ENCODE measurements at regions not wholly inside any gene's neighbourhood (a gene's known extent, or its start where the extent isn't known, plus 50 kb on each side); places are given as distances from the start of the nearest gene placed in this dataset.

DNA sequence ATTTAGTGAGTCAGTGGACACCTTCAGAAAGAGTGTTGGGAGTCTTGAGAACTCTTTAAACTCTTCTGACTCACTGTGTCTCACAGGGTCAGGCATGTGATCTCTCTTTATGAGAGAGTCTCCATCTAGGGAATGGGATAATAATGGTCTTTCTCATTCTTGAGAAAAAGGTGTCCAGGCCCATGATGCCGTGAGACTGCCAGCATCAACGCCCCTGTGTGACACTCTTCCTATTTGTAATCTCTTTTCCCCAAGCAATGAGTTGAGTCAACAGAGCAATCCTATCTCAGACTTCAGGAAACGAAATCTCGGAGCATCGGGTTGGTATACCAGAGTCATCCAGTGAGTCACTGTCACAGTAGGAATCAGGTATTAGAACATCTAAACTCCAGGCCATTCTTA is 82.3 kb upstream of the BMP2 start (continued):
- no peak for TF ChIP-seq E2F4 (CRISPR knock-in tag; IDR thresholded peaks at IDR 0.05; ENCODE audit: borderline replicate concordance, low read depth)
- TF ChIP-seq ZNF317 (CRISPR knock-in tag; IDR thresholded peaks at IDR 0.05; ENCODE audit: borderline replicate concordance, low read depth): no peak
- TF ChIP-seq ZNF671 (CRISPR knock-in tag; IDR thresholded peaks at IDR 0.05): no peak
- TF ChIP-seq ATF6 (CRISPR knock-in tag; IDR thresholded peaks at IDR 0.05): no peak
- TF ChIP-seq, protein P1, sequence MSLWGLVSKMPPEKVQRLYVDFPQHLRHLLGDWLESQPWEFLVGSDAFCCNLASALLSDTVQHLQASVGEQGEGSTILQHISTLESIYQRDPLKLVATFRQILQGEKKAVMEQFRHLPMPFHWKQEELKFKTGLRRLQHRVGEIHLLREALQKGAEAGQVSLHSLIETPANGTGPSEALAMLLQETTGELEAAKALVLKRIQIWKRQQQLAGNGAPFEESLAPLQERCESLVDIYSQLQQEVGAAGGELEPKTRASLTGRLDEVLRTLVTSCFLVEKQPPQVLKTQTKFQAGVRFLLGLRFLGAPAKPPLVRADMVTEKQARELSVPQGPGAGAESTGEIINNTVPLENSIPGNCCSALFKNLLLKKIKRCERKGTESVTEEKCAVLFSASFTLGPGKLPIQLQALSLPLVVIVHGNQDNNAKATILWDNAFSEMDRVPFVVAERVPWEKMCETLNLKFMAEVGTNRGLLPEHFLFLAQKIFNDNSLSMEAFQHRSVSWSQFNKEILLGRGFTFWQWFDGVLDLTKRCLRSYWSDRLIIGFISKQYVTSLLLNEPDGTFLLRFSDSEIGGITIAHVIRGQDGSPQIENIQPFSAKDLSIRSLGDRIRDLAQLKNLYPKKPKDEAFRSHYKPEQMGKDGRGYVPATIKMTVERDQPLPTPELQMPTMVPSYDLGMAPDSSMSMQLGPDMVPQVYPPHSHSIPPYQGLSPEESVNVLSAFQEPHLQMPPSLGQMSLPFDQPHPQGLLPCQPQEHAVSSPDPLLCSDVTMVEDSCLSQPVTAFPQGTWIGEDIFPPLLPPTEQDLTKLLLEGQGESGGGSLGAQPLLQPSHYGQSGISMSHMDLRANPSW (CRISPR knock-in tag; conservative IDR thresholded peaks at IDR 0.05; ENCODE audit: low read depth): no peak
- TF ChIP-seq E2F5 (CRISPR knock-in tag; IDR thresholded peaks at IDR 0.05): no peak

DNA sequence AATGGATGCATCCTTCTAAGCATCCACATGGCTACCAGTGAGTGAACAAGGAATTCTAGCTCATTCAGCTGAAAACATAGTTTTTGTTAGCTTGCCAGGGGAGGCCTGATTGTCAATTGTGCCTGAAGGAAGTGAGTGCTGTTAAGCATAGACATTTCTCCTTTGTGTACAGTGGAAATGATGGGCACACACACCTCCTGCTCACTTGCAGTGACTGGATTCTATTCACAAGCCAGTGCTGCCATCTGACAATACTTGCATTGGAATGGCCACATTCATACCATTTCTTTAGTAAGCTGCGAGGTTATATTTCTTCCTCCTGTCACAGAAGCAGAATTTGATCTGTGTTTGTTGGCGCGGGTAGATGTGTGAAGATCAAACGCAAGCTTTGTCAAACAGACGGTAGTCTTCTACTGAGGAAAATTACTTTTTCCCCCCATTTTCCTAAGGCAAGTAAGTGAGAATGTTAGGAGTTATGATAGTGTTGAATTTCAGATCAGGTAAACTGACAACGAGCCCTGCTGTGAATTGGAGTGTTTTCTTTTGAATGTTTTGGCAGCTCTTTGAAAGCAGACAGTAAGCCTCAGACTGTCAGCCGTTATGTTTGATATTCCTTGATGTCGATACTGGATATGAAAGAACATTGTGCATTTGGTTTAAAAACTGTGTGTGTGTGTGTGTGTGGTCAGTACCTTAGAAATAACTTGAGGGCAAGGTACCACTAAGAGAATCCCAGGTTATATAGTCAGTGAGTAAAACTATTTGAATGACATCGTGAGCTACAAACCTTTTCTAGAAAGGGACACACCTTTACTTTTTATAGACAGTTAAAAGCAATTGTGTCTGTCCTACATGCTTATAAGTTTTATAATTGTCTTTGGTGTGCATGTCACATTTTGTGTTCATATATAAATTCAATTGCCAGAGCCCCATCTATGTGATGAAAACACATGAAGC is 84.2 kb upstream of the BMP2 start:
- CTCF ChIA-PET: no interaction called here
- no peak for ATAC-seq

GRCh38 chr20:6680854-6681253 is 86.6 kb upstream of the BMP2 start:
- Mint-ChIP-seq H3K27me3 (ENCODE audit: low read depth) (no peaks in the 10 kb centered on the region), H3K9me3 (no peaks in the 10 kb centered on the region), H3K4me1 (no peaks in the 10 kb centered on the region), H3K36me3 (no peaks in the 10 kb centered on the region), H3K27ac (no peak overlapping the region), H3K4me3 (no peak overlapping the region)
- DNase-seq (ENCODE audit: low spot score) (no peak), ATAC-seq (no peak)
- CTCF ChIA-PET: no interaction called here
- POLR2A ChIA-PET: no interaction called here
- TF ChIP-seq MXD4 (CRISPR knock-in tag; IDR thresholded peaks at IDR 0.05; ENCODE audit: borderline replicate concordance) (no peak), RORB (CRISPR knock-in tag; IDR thresholded peaks at IDR 0.05) (no peak), ERG (CRISPR knock-in tag; IDR thresholded peaks at IDR 0.05) (no peak), ZNF121 (CRISPR knock-in tag; IDR thresholded peaks at IDR 0.05) (no peak)
- TF ChIP-seq, protein P2, sequence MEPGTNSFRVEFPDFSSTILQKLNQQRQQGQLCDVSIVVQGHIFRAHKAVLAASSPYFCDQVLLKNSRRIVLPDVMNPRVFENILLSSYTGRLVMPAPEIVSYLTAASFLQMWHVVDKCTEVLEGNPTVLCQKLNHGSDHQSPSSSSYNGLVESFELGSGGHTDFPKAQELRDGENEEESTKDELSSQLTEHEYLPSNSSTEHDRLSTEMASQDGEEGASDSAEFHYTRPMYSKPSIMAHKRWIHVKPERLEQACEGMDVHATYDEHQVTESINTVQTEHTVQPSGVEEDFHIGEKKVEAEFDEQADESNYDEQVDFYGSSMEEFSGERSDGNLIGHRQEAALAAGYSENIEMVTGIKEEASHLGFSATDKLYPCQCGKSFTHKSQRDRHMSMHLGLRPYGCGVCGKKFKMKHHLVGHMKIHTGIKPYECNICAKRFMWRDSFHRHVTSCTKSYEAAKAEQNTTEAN (CRISPR knock-in tag; IDR thresholded peaks at IDR 0.05): no peak
- TF ChIP-seq, protein P3, sequence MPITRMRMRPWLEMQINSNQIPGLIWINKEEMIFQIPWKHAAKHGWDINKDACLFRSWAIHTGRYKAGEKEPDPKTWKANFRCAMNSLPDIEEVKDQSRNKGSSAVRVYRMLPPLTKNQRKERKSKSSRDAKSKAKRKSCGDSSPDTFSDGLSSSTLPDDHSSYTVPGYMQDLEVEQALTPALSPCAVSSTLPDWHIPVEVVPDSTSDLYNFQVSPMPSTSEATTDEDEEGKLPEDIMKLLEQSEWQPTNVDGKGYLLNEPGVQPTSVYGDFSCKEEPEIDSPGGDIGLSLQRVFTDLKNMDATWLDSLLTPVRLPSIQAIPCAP (CRISPR knock-in tag; IDR thresholded peaks at IDR 0.05): no peak
- TF ChIP-seq, protein P4, sequence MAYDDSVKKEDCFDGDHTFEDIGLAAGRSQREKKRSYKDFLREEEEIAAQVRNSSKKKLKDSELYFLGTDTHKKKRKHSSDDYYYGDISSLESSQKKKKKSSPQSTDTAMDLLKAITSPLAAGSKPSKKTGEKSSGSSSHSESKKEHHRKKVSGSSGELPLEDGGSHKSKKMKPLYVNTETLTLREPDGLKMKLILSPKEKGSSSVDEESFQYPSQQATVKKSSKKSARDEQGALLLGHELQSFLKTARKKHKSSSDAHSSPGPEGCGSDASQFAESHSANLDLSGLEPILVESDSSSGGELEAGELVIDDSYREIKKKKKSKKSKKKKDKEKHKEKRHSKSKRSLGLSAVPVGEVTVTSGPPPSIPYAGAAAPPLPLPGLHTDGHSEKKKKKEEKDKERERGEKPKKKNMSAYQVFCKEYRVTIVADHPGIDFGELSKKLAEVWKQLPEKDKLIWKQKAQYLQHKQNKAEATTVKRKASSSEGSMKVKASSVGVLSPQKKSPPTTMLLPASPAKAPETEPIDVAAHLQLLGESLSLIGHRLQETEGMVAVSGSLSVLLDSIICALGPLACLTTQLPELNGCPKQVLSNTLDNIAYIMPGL (CRISPR knock-in tag; IDR thresholded peaks at IDR 0.05): no peak

More for the DNA sequence above, 84.2 kb upstream of the BMP2 start:
- POLR2A ChIA-PET: no interaction called here
- H3K27ac Mint-ChIP-seq: no peak overlapping the region
- H3K4me1 Mint-ChIP-seq: peaks cover 1% of the 10 kb centered on the region; the same call in 1 of the 2 replicates
- H3K4me3 Mint-ChIP-seq: no peak overlapping the region
- TF ChIP-seq ZNF219 (CRISPR knock-in tag; IDR thresholded peaks at IDR 0.05; ENCODE audit: borderline replicate concordance) (no peak), CBFB (CRISPR knock-in tag; IDR thresholded peaks at IDR 0.05; ENCODE audit: low read depth) (no peak), SMAD4 (CRISPR knock-in tag; IDR thresholded peaks at IDR 0.05) (no peak)
- TF ChIP-seq, protein P5, sequence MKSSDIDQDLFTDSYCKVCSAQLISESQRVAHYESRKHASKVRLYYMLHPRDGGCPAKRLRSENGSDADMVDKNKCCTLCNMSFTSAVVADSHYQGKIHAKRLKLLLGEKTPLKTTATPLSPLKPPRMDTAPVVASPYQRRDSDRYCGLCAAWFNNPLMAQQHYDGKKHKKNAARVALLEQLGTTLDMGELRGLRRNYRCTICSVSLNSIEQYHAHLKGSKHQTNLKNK (CRISPR knock-in tag; IDR thresholded peaks at IDR 0.05): no peak
- TF ChIP-seq, protein P4 (CRISPR knock-in tag; IDR thresholded peaks at IDR 0.05): no peak
- H3K27me3 Mint-ChIP-seq (ENCODE audit: low read depth): no peaks in the 10 kb centered on the region
- no peaks in the 10 kb centered on the region for H3K9me3 Mint-ChIP-seq
- DNase-seq (ENCODE audit: low spot score): no peak
- H3K36me3 Mint-ChIP-seq: no peaks in the 10 kb centered on the region
